ENCODE measurements at regions not wholly inside any gene's neighbourhood (a gene's known extent, or its start where the extent isn't known, plus 50 kb on each side); places are given as distances from the start of the nearest gene placed in this dataset.

DNA sequence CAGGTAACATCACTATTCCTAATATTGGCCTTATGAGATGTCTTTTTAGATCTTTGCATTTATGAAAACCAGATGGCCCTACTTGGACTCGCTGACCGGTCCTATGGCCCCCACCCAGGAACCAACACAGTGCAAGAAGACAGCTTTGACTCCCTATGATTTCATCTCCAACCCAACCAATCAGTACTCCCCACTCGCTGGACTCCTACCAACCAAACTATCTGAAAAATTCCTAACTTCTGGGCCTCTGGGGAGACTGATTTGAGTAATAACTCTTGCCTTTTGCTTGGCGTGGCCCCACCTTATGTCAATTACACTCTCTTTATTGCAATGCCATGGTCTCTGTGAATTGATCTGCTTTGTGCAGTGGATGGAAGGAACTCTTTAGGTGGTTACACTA lies 828.9 kb downstream of the CDH11 start:
- TF ChIP-seq, protein P1, sequence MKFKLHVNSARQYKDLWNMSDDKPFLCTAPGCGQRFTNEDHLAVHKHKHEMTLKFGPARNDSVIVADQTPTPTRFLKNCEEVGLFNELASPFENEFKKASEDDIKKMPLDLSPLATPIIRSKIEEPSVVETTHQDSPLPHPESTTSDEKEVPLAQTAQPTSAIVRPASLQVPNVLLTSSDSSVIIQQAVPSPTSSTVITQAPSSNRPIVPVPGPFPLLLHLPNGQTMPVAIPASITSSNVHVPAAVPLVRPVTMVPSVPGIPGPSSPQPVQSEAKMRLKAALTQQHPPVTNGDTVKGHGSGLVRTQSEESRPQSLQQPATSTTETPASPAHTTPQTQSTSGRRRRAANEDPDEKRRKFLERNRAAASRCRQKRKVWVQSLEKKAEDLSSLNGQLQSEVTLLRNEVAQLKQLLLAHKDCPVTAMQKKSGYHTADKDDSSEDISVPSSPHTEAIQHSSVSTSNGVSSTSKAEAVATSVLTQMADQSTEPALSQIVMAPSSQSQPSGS (IDR thresholded peaks at IDR 0.05; ENCODE audit: low read length), result no peak
- TF ChIP-seq CEBPB (IDR thresholded peaks at IDR 0.05; ENCODE audit: borderline replicate concordance in 1 of 2, low read depth in 2 of 2, low read length in 2 of 2), result no peak
- no peak for TF ChIP-seq MTA3 (IDR thresholded peaks at IDR 0.05; ENCODE audit: borderline replicate concordance, low read length)
- TF ChIP-seq SUZ12 (IDR thresholded peaks at IDR 0.05; ENCODE audit: unreplicated experiment), result no peak
- TF ChIP-seq EZH2 (IDR thresholded peaks at IDR 0.05; ENCODE audit: borderline replicate concordance, control insufficient read depth, low read depth, low read length), result no peak
- no peak for TF ChIP-seq SP1 (IDR thresholded peaks at IDR 0.05; ENCODE audit: low read depth, low read length)
- TF ChIP-seq CTCF (IDR thresholded peaks at IDR 0.05 in 2 of 3, conservative IDR thresholded peaks at IDR 0.05 in 1 of 3; ENCODE audit: control insufficient read depth in 2 of 3, extremely low read depth in 1 of 3, insufficient read depth in 1 of 3, low read depth in 3 of 3, low read length in 3 of 3), result no peak
- TF ChIP-seq EP300 (IDR thresholded peaks at IDR 0.05; ENCODE audit: borderline replicate concordance in 1 of 2, control insufficient read depth in 1 of 2, low read depth in 2 of 2, low read length in 2 of 2), result no peak
- TF ChIP-seq BCL3 (IDR thresholded peaks at IDR 0.05; ENCODE audit: borderline replicate concordance, insufficient read depth, low read depth, low read length, poor library complexity, severe bottlenecking), result no peak
- no peak for TF ChIP-seq POLR2AphosphoS5 (IDR thresholded peaks at IDR 0.05; ENCODE audit: low read length)
- TF ChIP-seq NRF1 (conservative IDR thresholded peaks at IDR 0.05; ENCODE audit: low read depth, low read length), result no peak
- TF ChIP-seq, protein P2, sequence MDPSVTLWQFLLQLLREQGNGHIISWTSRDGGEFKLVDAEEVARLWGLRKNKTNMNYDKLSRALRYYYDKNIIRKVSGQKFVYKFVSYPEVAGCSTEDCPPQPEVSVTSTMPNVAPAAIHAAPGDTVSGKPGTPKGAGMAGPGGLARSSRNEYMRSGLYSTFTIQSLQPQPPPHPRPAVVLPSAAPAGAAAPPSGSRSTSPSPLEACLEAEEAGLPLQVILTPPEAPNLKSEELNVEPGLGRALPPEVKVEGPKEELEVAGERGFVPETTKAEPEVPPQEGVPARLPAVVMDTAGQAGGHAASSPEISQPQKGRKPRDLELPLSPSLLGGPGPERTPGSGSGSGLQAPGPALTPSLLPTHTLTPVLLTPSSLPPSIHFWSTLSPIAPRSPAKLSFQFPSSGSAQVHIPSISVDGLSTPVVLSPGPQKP (IDR thresholded peaks at IDR 0.05; ENCODE audit: low read depth, low read length), result no peak
